PC-3 (cell line): ENCODE measurements at regions not wholly inside any gene's neighbourhood (a gene's known extent, or its start where the extent isn't known, plus 50 kb on each side); places are given as distances from the start of the nearest gene placed in this dataset.

ENCODE experiments used
- ATAC-seq: fragments of 200-7000 bp; cut with Tn5 transposase; 2 replicates; pipeline ENCODE4 v1.9.1; 2020; ENCODE audit warnings: mild to moderate bottlenecking, moderate library complexity
- BruUV-seq: library from RNA; stranded (reverse); fragments of 400-500 nt; replicated peaks from 2 replicates; lab custom pipeline; 2021; lab: Mats Ljungman, UMichigan
- CTCF ChIA-PET: fragments of 300-600 bp; sonication (Branson Sonifier 250); formaldehyde crosslinking; loops from one replicate; lab custom pipeline; 2022; ENCODE audit warnings: antibody characterized with exemption; lab: Charles Lee
- POLR2A ChIA-PET: fragments of 300-600 bp; sonication (Branson Sonifier 250); formaldehyde crosslinking; loops from one replicate; lab custom pipeline; 2022; ENCODE audit warnings: antibody characterized with exemption; ENCODE audit not compliant: unreplicated experiment; lab: Charles Lee
- DNase-seq: peaks from one replicate; pipeline ENCODE4 v3.0.0-alpha.2; 2015
- H2AFZ ChIP-seq: fragments of 300-600 bp; sonication (generic); 2 replicates; pipeline ENCODE4 v1.6.0; 2016; ENCODE audit warnings: antibody characterized with exemption, low read length
- H3F3A ChIP-seq: fragments of 300-600 bp; sonication (generic); one replicate; pipeline ENCODE4 v1.6.0; 2017; ENCODE audit warnings: antibody characterized with exemption, low read length, control low read depth, mild to moderate bottlenecking; ENCODE audit not compliant: unreplicated experiment
- H3K27ac ChIP-seq: fragments of 300-600 bp; sonication (generic); 2 replicates; pipeline ENCODE4 v1.5.1; 2016; ENCODE audit warnings: mild to moderate bottlenecking, low read length
- H3K27me3 ChIP-seq: fragments of 300-600 bp; sonication (generic); 2 replicates; pipeline ENCODE4 v1.6.1; 2016; ENCODE audit warnings: low read length, mixed read lengths
- H3K36me3 ChIP-seq: fragments of 300-600 bp; sonication (generic); 2 replicates; pipeline ENCODE4 v1.6.1; 2016; ENCODE audit warnings: low read depth, mixed run types, low read length, mixed read lengths
- H3K4me1 ChIP-seq: fragments of 300-600 bp; sonication (generic); 2 replicates; pipeline ENCODE4 v1.5.1; 2016; ENCODE audit warnings: low read length; ENCODE audit not compliant: insufficient read depth
- H3K4me2 ChIP-seq: fragments of 300-600 bp; sonication (generic); 2 replicates; pipeline ENCODE4 v1.6.0; 2016; ENCODE audit warnings: low read length
- H3K4me3 ChIP-seq: fragments of 300-600 bp; sonication (generic); 2 replicates; pipeline ENCODE4 v1.5.1; 2016; ENCODE audit warnings: mild to moderate bottlenecking, low read length, mixed read lengths
- H3K79me2 ChIP-seq: fragments of 300-600 bp; sonication (generic); 2 replicates; pipeline ENCODE4 v1.6.1; 2017; ENCODE audit warnings: low read length, mixed read lengths
- H3K9ac ChIP-seq: fragments of 300-600 bp; sonication (generic); 2 replicates; pipeline ENCODE4 v1.6.0; 2016; ENCODE audit warnings: mild to moderate bottlenecking, low read length
- H3K9me2 ChIP-seq: fragments of 300-600 bp; sonication (generic); replicated peaks from 2 replicates; pipeline ENCODE4 v1.6.1; 2016; ENCODE audit warnings: mixed run types, low read length, mixed read lengths
- H3K9me3 ChIP-seq: fragments of 300-600 bp; sonication (generic); 2 replicates; pipeline ENCODE4 v1.6.1; 2016; ENCODE audit warnings: low read length, mixed read lengths
- H4K20me1 ChIP-seq: fragments of 300-600 bp; sonication (generic); 2 replicates; pipeline ENCODE4 v1.6.1; 2016; ENCODE audit warnings: low read length, mixed read lengths
- CTCF ChIP-seq: fragments of 300-600 bp; sonication (generic); conservative IDR thresholded peaks from 2 replicates; pipeline ENCODE4 v1.5.1; 2017; ENCODE audit warnings: antibody characterized with exemption, low read depth, mild to moderate bottlenecking, low read length
- EZH2 ChIP-seq: fragments of 300-600 bp; sonication (generic); IDR thresholded peaks from one replicate; pipeline ENCODE4 v1.6.1; 2017; ENCODE audit warnings: antibody characterized with exemption, mild to moderate bottlenecking, low read length; ENCODE audit not compliant: unreplicated experiment
- EZH2phosphoT487 ChIP-seq: fragments of 300-600 bp; sonication (generic); IDR thresholded peaks from 2 replicates; pipeline ENCODE4 v1.6.1; 2018; ENCODE audit warnings: mild to moderate bottlenecking, antibody characterized with exemption, low read length, borderline replicate concordance
- intact Hi-C: fragments of 100-400 bp; cut with micrococcal nuclease; formaldehyde crosslinking; loops from 2 replicates; pipeline ENCODE4 v1.9.0; 2023

- peak overlapping the region; percentile 52; the same call in 1 of the 2 replicates for H3K4me3 ChIP-seq
- no peaks in the 10 kb centered on the region for H3K79me2 ChIP-seq
- H3K4me1 ChIP-seq = peaks cover 68% of the 10 kb centered on the region
These were observed 463.5 kb upstream of the RGMB start for GRCh38 chr5:98309785-98310598.

GRCh38 chr5:98314292-98314691 is 459.2 kb upstream of the RGMB start:
- POLR2A ChIA-PET = no interaction called here
- no TSS peak for BruUV-seq
- no peaks in the 10 kb centered on the region for H4K20me1 ChIP-seq
- no peak for TF ChIP-seq CTCF
- no peak for TF ChIP-seq EZH2
- H3F3A ChIP-seq = peaks cover 14% of the 10 kb centered on the region
- peak; percentile 91 for DNase-seq
- H3K27ac ChIP-seq = peak overlapping the region; percentile 83
- no peak overlapping the region for H3K4me3 ChIP-seq
- peak overlapping the region; percentile 16 for H3K4me2 ChIP-seq
- H3K4me1 ChIP-seq = peaks cover 52% of the 10 kb centered on the region
- intact Hi-C loops = loop anchor here (2.0 kb wide), 1 partner anchor 99 kb away; no protein-coding TSS in a partner anchor
- H3K27me3 ChIP-seq = no peaks in the 10 kb centered on the region
- peak; percentile 42 for ATAC-seq
- peak overlapping the region; percentile 41 for H3K9ac ChIP-seq
- H3K36me3 ChIP-seq = no peaks in the 10 kb centered on the region
- H3K79me2 ChIP-seq = no peaks in the 10 kb centered on the region
- CTCF ChIA-PET = no interaction called here
- no peaks in the 10 kb centered on the region for H3K9me3 ChIP-seq
- H3K9me2 ChIP-seq = no peaks in the 10 kb centered on the region
- H2AFZ ChIP-seq = no peak overlapping the region

More at GRCh38 chr5:98309785-98310598, 463.5 kb upstream of the RGMB start:
- ATAC-seq (peak; percentile 90), DNase-seq (peak; percentile 99)
- TSS peak; percentile 50 for BruUV-seq
- H3K9ac ChIP-seq = peak overlapping the region; percentile 83
- peaks cover 26% of the 10 kb centered on the region for H3F3A ChIP-seq
- H3K36me3 ChIP-seq = no peaks in the 10 kb centered on the region
- H3K9me2 ChIP-seq = no peaks in the 10 kb centered on the region
- ChIA-PET POLR2A (interaction anchor here (0.6 kb wide), 2 partner anchors 463 to 787 kb away, joined by 3 to 15 read pairs; no protein-coding TSS in a partner anchor), CTCF (no interaction called here)
- H4K20me1 ChIP-seq = no peaks in the 10 kb centered on the region
- H3K4me2 ChIP-seq = peak overlapping the region; percentile 79
- H3K27me3 ChIP-seq = no peaks in the 10 kb centered on the region
- TF ChIP-seq CTCF (no peak), EZH2 (no peak), EZH2phosphoT487 (no peak)
- H3K9me3 ChIP-seq = no peaks in the 10 kb centered on the region
- H3K27ac ChIP-seq = peak overlapping the region; percentile 95
- H2AFZ ChIP-seq = peak overlapping the region; percentile 33
- intact Hi-C loops = loop anchor here (2.0 kb wide), 2 partner anchors 201 to 463 kb away; partner anchors contain the start of gene RGMB

GRCh38 chr5:98318386-98318785 is 455.1 kb upstream of the RGMB start:
- Histone ChIP-seq H3K79me2 (no peaks in the 10 kb centered on the region), H3K36me3 (no peaks in the 10 kb centered on the region), H4K20me1 (no peaks in the 10 kb centered on the region), H3K9me3 (no peaks in the 10 kb centered on the region), H2AFZ (no peak overlapping the region), H3F3A (no peaks in the 10 kb centered on the region), H3K27me3 (no peaks in the 10 kb centered on the region), H3K9ac (no peak overlapping the region), H3K4me3 (no peak overlapping the region), H3K27ac (no peak overlapping the region), H3K4me2 (no peak overlapping the region), H3K4me1 (peaks cover 23% of the 10 kb centered on the region), H3K9me2 (no peaks in the 10 kb centered on the region)
- CTCF ChIA-PET = no interaction called here
- TF ChIP-seq CTCF (no peak), EZH2phosphoT487 (no peak), EZH2 (no peak)
- DNase-seq (no peak), ATAC-seq (no peak)
- BruUV-seq = no TSS peak
- POLR2A ChIA-PET = no interaction called here
- intact Hi-C loops = no loop called here
